ENCODE measurements at regions not wholly inside any gene's neighbourhood (a gene's known extent, or its start where the extent isn't known, plus 50 kb on each side); places are given as distances from the start of the nearest gene placed in this dataset.

- Histone ChIP-seq H3K36me3 (no peaks in the 10 kb centered on the region), H3K27ac (no peak overlapping the region), H3K4me3 (no peak overlapping the region), H3K27me3 (no peaks in the 10 kb centered on the region), H3K4me1 (peaks cover 0 to 24% (median 4%) of the 10 kb centered on the region in 4 donors), H3K9me3 (no peaks in the 10 kb centered on the region)
- ATAC-seq (ENCODE audit: low FRiP score in 2 of 2) (no peak), DNase-seq (no peak)
- WGBS, 2 donors: 84 to 97% methylated on average over 2 of the region's 2 CpGs
- TF ChIP-seq EP300 (IDR thresholded peaks at IDR 0.05): no peak
- TF ChIP-seq CTCF (IDR thresholded peaks at IDR 0.05): no peak
- TF ChIP-seq POLR2AphosphoS5 (IDR thresholded peaks at IDR 0.05): no peak
Observed at GRCh38 chr5:115428676-115429075, 115.9 kb downstream of the FEM1C start.

GRCh38 chr5:115428248-115428647 lies 116.3 kb downstream of the FEM1C start:
- TF ChIP-seq EP300 (IDR thresholded peaks at IDR 0.05) (no peak), POLR2A (IDR thresholded peaks at IDR 0.05) (no peak), POLR2AphosphoS5 (IDR thresholded peaks at IDR 0.05) (no peak), CTCF (IDR thresholded peaks at IDR 0.05) (no peak)
- ATAC-seq (ENCODE audit: low FRiP score in 2 of 2) (no peak), DNase-seq (no peak)

GRCh38 chr5:115424446-115424845 lies 120.1 kb downstream of the FEM1C start:
- H3K27ac ChIP-seq: peak overlapping the region; percentile 52 to 72 (median 70)
- 86 to 91% methylated on average over 3 of the region's 3 CpGs for WGBS, 2 donors
- ATAC-seq (ENCODE audit: low FRiP score in 2 of 2) (no peak), DNase-seq (no peak)
- no peaks in the 10 kb centered on the region for H3K36me3 ChIP-seq
- H3K4me3 ChIP-seq: no peak overlapping the region
- peaks cover 0 to 29% (median 8%) of the 10 kb centered on the region in 4 donors for H3K4me1 ChIP-seq
- no peaks in the 10 kb centered on the region for H3K27me3 ChIP-seq
- H3K9me3 ChIP-seq: no peaks in the 10 kb centered on the region
- no peak for TF ChIP-seq POLR2A (IDR thresholded peaks at IDR 0.05)
- no peak for TF ChIP-seq EP300 (IDR thresholded peaks at IDR 0.05)
- TF ChIP-seq CTCF (IDR thresholded peaks at IDR 0.05): no peak
- no peak for TF ChIP-seq POLR2AphosphoS5 (IDR thresholded peaks at IDR 0.05)

More at GRCh38 chr5:115428248-115428647, 116.3 kb downstream of the FEM1C start:
- H3K36me3 ChIP-seq: no peaks in the 10 kb centered on the region
- H3K4me1 ChIP-seq: peaks cover 0 to 20% (median 8%) of the 10 kb centered on the region in 4 donors
- no peaks in the 10 kb centered on the region for H3K27me3 ChIP-seq
- no peaks in the 10 kb centered on the region for H3K9me3 ChIP-seq
- no peak overlapping the region for H3K4me3 ChIP-seq
- 56 to 70% methylated on average over 2 of the region's 2 CpGs for WGBS, 2 donors
- no peak overlapping the region for H3K27ac ChIP-seq

- Histone ChIP-seq H3K27me3 (no peaks in the 10 kb centered on the region), H3K9me3 (no peaks in the 10 kb centered on the region), H3K4me3 (no peak overlapping the region), H3K4me1 (peaks cover 0 to 33% (median 10%) of the 10 kb centered on the region in 4 donors), H3K36me3 (no peaks in the 10 kb centered on the region), H3K27ac (peak overlapping the region; percentile 52 to 72 (median 70))
- WGBS, 2 donors: 73 to 80% methylated on average over 5 of the region's 5 CpGs
- ATAC-seq (ENCODE audit: low FRiP score in 2 of 2) (peak; percentile 15 to 74), DNase-seq (peak in 1 of 2 donors; percentile 41)
- no peak for TF ChIP-seq CTCF (IDR thresholded peaks at IDR 0.05)
- TF ChIP-seq POLR2A (IDR thresholded peaks at IDR 0.05): no peak
- TF ChIP-seq POLR2AphosphoS5 (IDR thresholded peaks at IDR 0.05): no peak
- TF ChIP-seq EP300 (IDR thresholded peaks at IDR 0.05): no peak
Observed at GRCh38 chr5:115424030-115424429, 120.5 kb downstream of the FEM1C start.

- 46 to 56% methylated on average over 4 of the region's 5 CpGs for WGBS, 2 donors
- H3K4me1 ChIP-seq: peaks cover 0 to 37% (median 12%) of the 10 kb centered on the region in 4 donors
- H3K27me3 ChIP-seq: no peaks in the 10 kb centered on the region
- H3K4me3 ChIP-seq: no peak overlapping the region
- H3K9me3 ChIP-seq: no peaks in the 10 kb centered on the region
- ATAC-seq (ENCODE audit: low FRiP score in 2 of 2) (peak; percentile 75 to 88), DNase-seq (peak; percentile 46 to 77)
- H3K27ac ChIP-seq: peak overlapping the region; percentile 52 to 72 (median 70)
- TF ChIP-seq CTCF (IDR thresholded peaks at IDR 0.05): no peak
- peak in 1 of 2 donors; percentile 6 for TF ChIP-seq POLR2AphosphoS5 (IDR thresholded peaks at IDR 0.05)
- TF ChIP-seq POLR2A (IDR thresholded peaks at IDR 0.05): peak in 1 of 4 donors; percentile 43
- no peaks in the 10 kb centered on the region for H3K36me3 ChIP-seq
Observed at GRCh38 chr5:115423541-115423940, 121.0 kb downstream of the FEM1C start.

Data from upper lobe of left lung (tissue), 6 donors.